T-cell (primary cell): ENCODE measurements at regions not wholly inside any gene's neighbourhood (a gene's known extent, or its start where the extent isn't known, plus 50 kb on each side); places are given as distances from the start of the nearest gene placed in this dataset.

ENCODE experiments used
- ATAC-seq, 4 experiments: fragments of 200-7000 bp in 3 of 4; fragments of 150-1000 bp in 1 of 4; cut with Tn5 transposase; replicated peaks in 1 of 4; 1 replicate in 3 of 4; 2 replicates in 1 of 4; pipeline ENCODE4 v1.10.0; 2021; ENCODE audit warnings: moderate library complexity in 3 of 4, mild to moderate bottlenecking in 2 of 4, moderate number of reproducible peaks in 1 of 4
- CTCF ChIA-PET, 2 donors: fragments of 300-600 bp; sonication (Branson Sonifier 250); formaldehyde crosslinking; loops; one replicate each; lab custom pipeline; 2022; ENCODE audit warnings: antibody characterized with exemption in 2 of 2; lab: Charles Lee
- POLR2A ChIA-PET, 2 donors: fragments of 300-600 bp; sonication (Branson Sonifier 250); formaldehyde crosslinking; loops; one replicate each; lab custom pipeline; 2022; ENCODE audit warnings: antibody characterized with exemption in 2 of 2; lab: Charles Lee
- DNase-seq, 35 experiments: peaks; one replicate each; pipeline versions ENCODE4 v3.0.0 to v3.0.0-alpha.2; 2013 to 2023
- H3K27ac ChIP-seq: one replicate; pipeline ENCODE4 v1.5.1; 2013; ENCODE audit warnings: low read length
- H3K27me3 ChIP-seq, 2 experiments: replicated peaks in 1 of 2; 1 replicate in 1 of 2; 2 replicates in 1 of 2; pipeline versions ENCODE4 v1.6.1 to v1.7.0; 2013; ENCODE audit warnings: low read length in 1 of 2, mixed read lengths in 1 of 2; ENCODE audit not compliant: control insufficient read depth in 2 of 2, insufficient read depth in 2 of 2; ENCODE audit errors: extremely low read depth in 1 of 2
- H3K36me3 ChIP-seq, 2 donors: 1 replicate in 1 of 2; 2 replicates in 1 of 2; pipeline versions ENCODE4 v1.6.1 to v1.7.0; 2013; ENCODE audit warnings: low read length in 1 of 2; ENCODE audit not compliant: control insufficient read depth in 2 of 2, insufficient read depth in 1 of 2; ENCODE audit errors: extremely low read depth in 1 of 2
- H3K4me1 ChIP-seq, 2 experiments: 1 replicate in 1 of 2; 2 replicates in 1 of 2; pipeline versions ENCODE4 v1.6.1 to v1.7.0; 2013; ENCODE audit warnings: low read length in 2 of 2, mixed read lengths in 1 of 2; ENCODE audit not compliant: insufficient read depth in 2 of 2, control insufficient read depth in 1 of 2; ENCODE audit errors: extremely low read depth in 1 of 2
- H3K4me3 ChIP-seq, 2 donors: 1 replicate in 1 of 2; 2 replicates in 1 of 2; pipeline versions ENCODE4 v1.5.1 to v1.7.0; 2013; ENCODE audit warnings: mild to moderate bottlenecking in 2 of 2, low read length in 1 of 2, moderate library complexity in 1 of 2; ENCODE audit not compliant: control insufficient read depth in 1 of 2; ENCODE audit errors: extremely low read depth in 1 of 2
- H3K9me3 ChIP-seq: 2 replicates; pipeline ENCODE4 v1.7.0; 2013
- H3K27ac Mint-ChIP-seq, 2 donors: one replicate each; pipeline ENCODE4 v1.8.0; 2020 to 2021; ENCODE audit warnings: mild to moderate bottlenecking in 2 of 2, mixed read lengths in 2 of 2
- H3K27me3 Mint-ChIP-seq, 2 donors: one replicate each; pipeline ENCODE4 v1.8.0; 2021 to 2022; ENCODE audit warnings: mixed read lengths in 2 of 2
- H3K36me3 Mint-ChIP-seq: one replicate; pipeline ENCODE4 v1.8.0; 2021; ENCODE audit warnings: mixed read lengths
- H3K4me1 Mint-ChIP-seq, 3 donors: one replicate each; pipeline ENCODE4 v1.8.0; 2020 to 2022; ENCODE audit warnings: mixed read lengths in 3 of 3, mild to moderate bottlenecking in 1 of 3
- H3K4me3 Mint-ChIP-seq, 3 donors: one replicate each; pipeline ENCODE4 v1.8.0; 2020 to 2022; ENCODE audit warnings: mild to moderate bottlenecking in 3 of 3, mixed read lengths in 3 of 3, moderate library complexity in 3 of 3
- H3K9me3 Mint-ChIP-seq, 3 donors: one replicate each; pipeline ENCODE4 v1.8.0; 2020 to 2022; ENCODE audit warnings: mixed read lengths in 3 of 3
- WGBS: methylation state at CpG from one replicate; pipeline ENCODE4 v1.1.5; 2013; ENCODE audit warnings: missing lambda C conversion rate; ENCODE audit not compliant: insufficient coverage; 5-methylcytosine and 5-hydroxymethylcytosine counted together

- DNase-seq: no peak
- ChIA-PET CTCF (interaction anchor here (0.5 to 3.3 kb wide), 10 partner anchors 9 to 437 kb away, joined by 3 to 95 read pairs (median 10); no protein-coding TSS in a partner anchor), POLR2A (interaction anchor here in 1 of 2 donors (0.6 kb wide), 1 partner anchor 173 kb away, joined by 4 read pairs; no protein-coding TSS in a partner anchor)
- Histone ChIP-seq H3K4me3 (no peak overlapping the region), H3K36me3 (no peaks in the 10 kb centered on the region), H3K27me3 (no peaks in the 10 kb centered on the region), H3K4me1 (no peaks in the 10 kb centered on the region), H3K27ac (no peak overlapping the region), H3K9me3 (no peaks in the 10 kb centered on the region)
- H3K36me3 Mint-ChIP-seq: no peaks in the 10 kb centered on the region
- WGBS: 94% methylated on average over 7 of the region's 9 CpGs
- no peaks in the 10 kb centered on the region for H3K27me3 Mint-ChIP-seq
- peaks cover 0 to 3% (median 2%) of the 10 kb centered on the region in 3 donors for H3K4me1 Mint-ChIP-seq
- no peak for ATAC-seq
- H3K9me3 Mint-ChIP-seq: no peaks in the 10 kb centered on the region
- no peak overlapping the region for H3K4me3 Mint-ChIP-seq
- H3K27ac Mint-ChIP-seq: no peak overlapping the region
Measured at GRCh38 chr1:245041058-245041698, 113.6 kb upstream of the KIF26B start.

GRCh38 chr1:245039196-245039595, 115.6 kb upstream of the KIF26B start:
- no peaks in the 10 kb centered on the region for H3K27me3 Mint-ChIP-seq
- 55% methylated on average over 1 of the region's 3 CpGs for WGBS
- Histone ChIP-seq H3K27me3 (no peaks in the 10 kb centered on the region), H3K9me3 (no peaks in the 10 kb centered on the region), H3K27ac (no peak overlapping the region), H3K4me1 (no peaks in the 10 kb centered on the region), H3K36me3 (no peaks in the 10 kb centered on the region), H3K4me3 (no peak overlapping the region)
- ChIA-PET POLR2A (no interaction called here), CTCF (interaction anchor here (0.7 to 2.1 kb wide), 2 partner anchors 238 to 1762 kb away, joined by 4 to 7 read pairs; no protein-coding TSS in a partner anchor)
- no peaks in the 10 kb centered on the region for H3K9me3 Mint-ChIP-seq
- H3K4me3 Mint-ChIP-seq: no peak overlapping the region
- ATAC-seq: no peak
- no peak for DNase-seq
- no peaks in the 10 kb centered on the region for H3K36me3 Mint-ChIP-seq
- peaks cover 0 to 3% (median 2%) of the 10 kb centered on the region in 3 donors for H3K4me1 Mint-ChIP-seq
- H3K27ac Mint-ChIP-seq: no peak overlapping the region

- Mint-ChIP-seq H3K4me1 (no peaks in the 10 kb centered on the region), H3K27me3 (no peaks in the 10 kb centered on the region), H3K4me3 (no peak overlapping the region), H3K27ac (no peak overlapping the region), H3K9me3 (no peaks in the 10 kb centered on the region), H3K36me3 (peaks cover 3% of the 10 kb centered on the region)
- WGBS: no CpG with 5 or more reads among the region's 1 CpG
- ChIA-PET POLR2A (interaction anchor here (0.6 to 0.7 kb wide), 2 partner anchors 185 to 913 kb away, joined by 3 read pairs; no protein-coding TSS in a partner anchor), CTCF (interaction anchor here (0.6 to 2.0 kb wide), 5 partner anchors 165 to 1921 kb away, joined by 3 to 8 read pairs (median 3); no protein-coding TSS in a partner anchor)
- Histone ChIP-seq H3K27ac (no peak overlapping the region), H3K9me3 (no peaks in the 10 kb centered on the region), H3K36me3 (no peaks in the 10 kb centered on the region), H3K27me3 (no peaks in the 10 kb centered on the region), H3K4me3 (no peak overlapping the region), H3K4me1 (no peaks in the 10 kb centered on the region)
- DNase-seq (no peak), ATAC-seq (no peak)
Measured at GRCh38 chr1:245036102-245036501, 118.7 kb upstream of the KIF26B start.

- H3K9me3 ChIP-seq: no peaks in the 10 kb centered on the region
- H3K4me1 Mint-ChIP-seq: peaks cover 7 to 17% (median 14%) of the 10 kb centered on the region in 3 donors
- no peaks in the 10 kb centered on the region for H3K36me3 ChIP-seq
- H3K9me3 Mint-ChIP-seq: no peaks in the 10 kb centered on the region
- no peak overlapping the region for H3K27ac Mint-ChIP-seq
- ChIA-PET CTCF (interaction anchor here in 1 of 2 donors (2.8 kb wide), 1 partner anchor 11 kb away, joined by 14 read pairs; no protein-coding TSS in a partner anchor), POLR2A (no interaction called here)
- H3K4me1 ChIP-seq: peaks cover 0 to 4% of the 10 kb centered on the region in 2 experiments
- WGBS: no CpG with 5 or more reads among the region's 3 CpGs
- no peaks in the 10 kb centered on the region for H3K27me3 ChIP-seq
- H3K4me3 Mint-ChIP-seq: no peak overlapping the region
- H3K36me3 Mint-ChIP-seq: peaks cover 3% of the 10 kb centered on the region
- no peak overlapping the region for H3K4me3 ChIP-seq
- ATAC-seq (no peak), DNase-seq (no peak)
- no peaks in the 10 kb centered on the region for H3K27me3 Mint-ChIP-seq
- H3K27ac ChIP-seq: no peak overlapping the region
Measured at GRCh38 chr1:245031041-245031440, 123.7 kb upstream of the KIF26B start.

GRCh38 chr1:245026247-245026646, 128.5 kb upstream of the KIF26B start:
- no CpG with 5 or more reads among the region's 3 CpGs for WGBS
- CTCF ChIA-PET: no interaction called here
- no peaks in the 10 kb centered on the region for H3K27me3 Mint-ChIP-seq

GRCh38 chr1:245025525-245025924, 129.3 kb upstream of the KIF26B start:
- H3K27ac ChIP-seq: no peak overlapping the region
- peaks cover 0 to 4% of the 10 kb centered on the region in 2 experiments for H3K4me1 ChIP-seq
- peaks cover 4% of the 10 kb centered on the region for H3K36me3 Mint-ChIP-seq
- no peaks in the 10 kb centered on the region for H3K9me3 ChIP-seq
- no peak overlapping the region for H3K4me3 Mint-ChIP-seq
- ChIA-PET POLR2A (no interaction called here), CTCF (no interaction called here)
- peaks cover 7 to 14% (median 11%) of the 10 kb centered on the region in 3 donors for H3K4me1 Mint-ChIP-seq
- no peaks in the 10 kb centered on the region for H3K27me3 ChIP-seq
- DNase-seq (no peak), ATAC-seq (no peak)
- H3K27me3 Mint-ChIP-seq: no peaks in the 10 kb centered on the region
- H3K4me3 ChIP-seq: no peak overlapping the region
- no peaks in the 10 kb centered on the region for H3K9me3 Mint-ChIP-seq
- no peak overlapping the region for H3K27ac Mint-ChIP-seq
- whole genome bisulfite sequencing: 80% methylated on average over 2 of the region's 6 CpGs
- H3K36me3 ChIP-seq: no peaks in the 10 kb centered on the region

More at GRCh38 chr1:245026247-245026646, 128.5 kb upstream of the KIF26B start:
- Histone ChIP-seq H3K36me3 (no peaks in the 10 kb centered on the region), H3K4me3 (no peak overlapping the region), H3K4me1 (peaks cover 0 to 4% of the 10 kb centered on the region in 2 experiments), H3K27me3 (no peaks in the 10 kb centered on the region), H3K9me3 (no peaks in the 10 kb centered on the region), H3K27ac (no peak overlapping the region)
- Mint-ChIP-seq H3K36me3 (peaks cover 4% of the 10 kb centered on the region), H3K4me1 (peaks cover 7 to 17% (median 14%) of the 10 kb centered on the region in 3 donors), H3K27ac (no peak overlapping the region), H3K4me3 (no peak overlapping the region), H3K9me3 (no peaks in the 10 kb centered on the region)
- ATAC-seq (no peak), DNase-seq (no peak)
- POLR2A ChIA-PET: no interaction called here
